ENCODE measurements at regions not wholly inside any gene's neighbourhood (a gene's known extent, or its start where the extent isn't known, plus 50 kb on each side); places are given as distances from the start of the nearest gene placed in this dataset.

DNA sequence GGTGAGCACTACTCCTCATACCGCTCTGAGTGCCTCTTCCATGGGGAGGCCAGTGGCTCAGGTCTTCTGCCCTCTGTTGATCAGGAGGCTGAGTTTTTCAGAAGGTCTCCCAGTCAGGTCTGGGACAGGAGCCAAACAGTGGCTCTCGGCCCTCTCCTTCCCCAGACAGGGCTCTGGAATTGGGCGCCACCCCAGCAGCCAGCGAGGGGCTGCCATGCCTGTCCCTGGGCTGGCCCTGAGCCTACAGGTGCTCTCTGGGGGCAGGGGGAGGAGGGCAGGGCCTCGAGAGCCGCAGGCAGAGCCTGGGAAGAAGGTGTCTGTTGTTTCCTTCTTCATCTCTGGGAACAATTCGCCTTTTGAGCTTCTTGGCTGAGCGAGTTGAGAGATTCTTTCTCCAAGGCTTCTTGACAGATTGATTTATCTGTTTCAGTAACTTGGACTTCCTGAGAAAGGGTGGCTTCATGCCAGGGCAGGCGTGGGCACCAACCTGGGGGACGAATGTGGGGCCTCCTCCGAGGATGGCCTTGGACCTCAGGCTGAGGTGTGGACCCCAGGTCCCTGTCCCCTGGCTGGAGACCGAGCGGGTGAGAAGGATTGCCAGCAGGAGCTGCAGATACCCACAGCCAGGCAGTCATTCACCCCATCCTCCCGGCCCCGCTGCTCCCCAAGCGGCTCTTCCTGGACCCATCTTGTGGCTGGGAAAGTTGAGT, 64.7 kb upstream of the GLI2 start:
- Histone ChIP-seq H3K4me1 (ENCODE audit: control insufficient read depth, insufficient read depth, low read length) (no peaks in the 10 kb centered on the region), H3K27me3 (replicated peaks in 1 of 2; ENCODE audit: control insufficient read depth in 2 of 2, insufficient read depth in 2 of 2, low read length in 1 of 2) (no peaks in the 10 kb centered on the region), H3K9ac (ENCODE audit: control insufficient read depth, insufficient read depth, low read length) (no peak overlapping the region), H2AFZ (ENCODE audit: control insufficient read depth, low read depth, low read length) (no peak overlapping the region), H3K79me2 (ENCODE audit: control insufficient read depth, insufficient read depth, low read length) (no peaks in the 10 kb centered on the region), H3K36me3 (ENCODE audit: control insufficient read depth in 2 of 2, insufficient read depth in 2 of 2, low read length in 1 of 2) (no peaks in the 10 kb centered on the region), H3K9me3 (replicated peaks; ENCODE audit: control insufficient read depth, insufficient read depth, low read length) (peaks cover 2% of the 10 kb centered on the region), H4K20me1 (ENCODE audit: control insufficient read depth, insufficient read depth) (no peaks in the 10 kb centered on the region), H3K4me2 (ENCODE audit: control insufficient read depth, insufficient read depth) (no peak overlapping the region), H3K27ac (ENCODE audit: control insufficient read depth, insufficient read depth) (no peak overlapping the region), H3K4me3 (no peak overlapping the region)
- BruUV-seq (replicated peaks): no TSS peak
- in situ Hi-C loops (cut with MboI): loop anchor here (10.0 kb wide), 1 partner anchor 966 kb away; no protein-coding TSS in a partner anchor
- ATAC-seq (no peak), FAIRE-seq (no peak), DNase-seq (ENCODE audit: low read depth, low spot score) (no peak)
- 25% methylated on average over 16 of the region's 16 CpGs for WGBS (ENCODE audit: insufficient coverage, insufficient replicate concordance, low lambda C conversion rate, missing lambda C conversion rate)
- ChIA-PET CTCF (interaction anchor here (1.4 kb wide), 1 partner anchor 10 kb away, joined by 8 read pairs; no protein-coding TSS in a partner anchor), RAD21 (ENCODE audit: unreplicated experiment) (no interaction called here), POLR2A (no interaction called here), SMC1A (ENCODE audit: uncharacterized antibody, unreplicated experiment) (no interaction called here)
- intact Hi-C loops (cut with micrococcal nuclease; ENCODE audit: unreplicated experiment): no loop called here
- TF ChIP-seq RFX5 (IDR thresholded peaks at IDR 0.05; ENCODE audit: low read depth, low read length): no peak
- TF ChIP-seq FOS (IDR thresholded peaks at IDR 0.05; ENCODE audit: borderline replicate concordance, extremely low read depth, insufficient read length): no peak
- TF ChIP-seq NRF1 (conservative IDR thresholded peaks at IDR 0.05; ENCODE audit: low read depth, low read length): no peak
- TF ChIP-seq CBX3 (IDR thresholded peaks at IDR 0.05; ENCODE audit: borderline replicate concordance, low read depth): no peak
- TF ChIP-seq, protein P1, sequence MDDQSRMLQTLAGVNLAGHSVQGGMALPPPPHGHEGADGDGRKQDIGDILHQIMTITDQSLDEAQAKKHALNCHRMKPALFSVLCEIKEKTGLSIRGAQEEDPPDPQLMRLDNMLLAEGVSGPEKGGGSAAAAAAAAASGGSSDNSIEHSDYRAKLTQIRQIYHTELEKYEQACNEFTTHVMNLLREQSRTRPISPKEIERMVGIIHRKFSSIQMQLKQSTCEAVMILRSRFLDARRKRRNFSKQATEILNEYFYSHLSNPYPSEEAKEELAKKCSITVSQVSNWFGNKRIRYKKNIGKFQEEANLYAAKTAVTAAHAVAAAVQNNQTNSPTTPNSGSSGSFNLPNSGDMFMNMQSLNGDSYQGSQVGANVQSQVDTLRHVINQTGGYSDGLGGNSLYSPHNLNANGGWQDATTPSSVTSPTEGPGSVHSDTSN (IDR thresholded peaks at IDR 0.05; ENCODE audit: insufficient replicate concordance, low read depth, low read length): no peak
- no peak for TF ChIP-seq JUNB (IDR thresholded peaks at IDR 0.05)
- TF ChIP-seq IRF5 (IDR thresholded peaks at IDR 0.05; ENCODE audit: borderline replicate concordance): no peak
- no peak for TF ChIP-seq POLR2AphosphoS2 (IDR thresholded peaks at IDR 0.05; ENCODE audit: low read depth, low read length)
- TF ChIP-seq ZNF217 (IDR thresholded peaks at IDR 0.05): no peak
- no peak for TF ChIP-seq SIX5 (IDR thresholded peaks at IDR 0.05; ENCODE audit: low read depth, low read length, severe bottlenecking)
- TF ChIP-seq CHD1 (IDR thresholded peaks at IDR 0.05; ENCODE audit: low read depth, low read length): no peak
- TF ChIP-seq PAX8 (IDR thresholded peaks at IDR 0.05): no peak
- TF ChIP-seq, protein P2, sequence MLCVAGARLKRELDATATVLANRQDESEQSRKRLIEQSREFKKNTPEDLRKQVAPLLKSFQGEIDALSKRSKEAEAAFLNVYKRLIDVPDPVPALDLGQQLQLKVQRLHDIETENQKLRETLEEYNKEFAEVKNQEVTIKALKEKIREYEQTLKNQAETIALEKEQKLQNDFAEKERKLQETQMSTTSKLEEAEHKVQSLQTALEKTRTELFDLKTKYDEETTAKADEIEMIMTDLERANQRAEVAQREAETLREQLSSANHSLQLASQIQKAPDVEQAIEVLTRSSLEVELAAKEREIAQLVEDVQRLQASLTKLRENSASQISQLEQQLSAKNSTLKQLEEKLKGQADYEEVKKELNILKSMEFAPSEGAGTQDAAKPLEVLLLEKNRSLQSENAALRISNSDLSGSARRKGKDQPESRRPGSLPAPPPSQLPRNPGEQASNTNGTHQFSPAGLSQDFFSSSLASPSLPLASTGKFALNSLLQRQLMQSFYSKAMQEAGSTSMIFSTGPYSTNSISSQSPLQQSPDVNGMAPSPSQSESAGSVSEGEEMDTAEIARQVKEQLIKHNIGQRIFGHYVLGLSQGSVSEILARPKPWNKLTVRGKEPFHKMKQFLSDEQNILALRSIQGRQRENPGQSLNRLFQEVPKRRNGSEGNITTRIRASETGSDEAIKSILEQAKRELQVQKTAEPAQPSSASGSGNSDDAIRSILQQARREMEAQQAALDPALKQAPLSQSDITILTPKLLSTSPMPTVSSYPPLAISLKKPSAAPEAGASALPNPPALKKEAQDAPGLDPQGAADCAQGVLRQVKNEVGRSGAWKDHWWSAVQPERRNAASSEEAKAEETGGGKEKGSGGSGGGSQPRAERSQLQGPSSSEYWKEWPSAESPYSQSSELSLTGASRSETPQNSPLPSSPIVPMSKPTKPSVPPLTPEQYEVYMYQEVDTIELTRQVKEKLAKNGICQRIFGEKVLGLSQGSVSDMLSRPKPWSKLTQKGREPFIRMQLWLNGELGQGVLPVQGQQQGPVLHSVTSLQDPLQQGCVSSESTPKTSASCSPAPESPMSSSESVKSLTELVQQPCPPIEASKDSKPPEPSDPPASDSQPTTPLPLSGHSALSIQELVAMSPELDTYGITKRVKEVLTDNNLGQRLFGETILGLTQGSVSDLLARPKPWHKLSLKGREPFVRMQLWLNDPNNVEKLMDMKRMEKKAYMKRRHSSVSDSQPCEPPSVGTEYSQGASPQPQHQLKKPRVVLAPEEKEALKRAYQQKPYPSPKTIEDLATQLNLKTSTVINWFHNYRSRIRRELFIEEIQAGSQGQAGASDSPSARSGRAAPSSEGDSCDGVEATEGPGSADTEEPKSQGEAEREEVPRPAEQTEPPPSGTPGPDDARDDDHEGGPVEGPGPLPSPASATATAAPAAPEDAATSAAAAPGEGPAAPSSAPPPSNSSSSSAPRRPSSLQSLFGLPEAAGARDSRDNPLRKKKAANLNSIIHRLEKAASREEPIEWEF (IDR thresholded peaks at IDR 0.05; ENCODE audit: insufficient replicate concordance, low read depth, low read length): no peak
- no peak for TF ChIP-seq USF1 (IDR thresholded peaks at IDR 0.05; ENCODE audit: borderline replicate concordance, extremely low read length, insufficient read depth, low read depth, low read length)

All from GM12878 (cell line).